Breast epithelium (tissue), 4 donors: ENCODE measurements at regions not wholly inside any gene's neighbourhood (a gene's known extent, or its start where the extent isn't known, plus 50 kb on each side); places are given as distances from the start of the nearest gene placed in this dataset.

Experiments
- DNase-seq, 2 donors: peaks; one replicate each; pipeline ENCODE4 v3.0.0-alpha.2; 2019; ENCODE audit warnings: low spot score in 2 of 2
- H3K27ac ChIP-seq, 2 donors: fragments of 200-600 bp; sonication (generic) in 1 of 2; one replicate each; pipeline ENCODE4 v1.5.1; 2016 to 2019; ENCODE audit warnings: mild to moderate bottlenecking in 1 of 2
- H3K27me3 ChIP-seq, 2 donors: fragments of 200-600 bp; sonication (generic) in 1 of 2; one replicate each; pipeline versions ENCODE4 v1.5.1 to v1.6.0; 2017 to 2019; ENCODE audit warnings: control low read depth in 1 of 2, mild to moderate bottlenecking in 1 of 2
- H3K36me3 ChIP-seq: fragments of 200-600 bp; one replicate; pipeline ENCODE4 v1.5.1; 2019
- H3K4me1 ChIP-seq, 2 donors: fragments of 200-600 bp; sonication (generic); one replicate each; pipeline ENCODE4 v1.5.1; 2016 to 2019; ENCODE audit warnings: control low read depth in 1 of 2
- H3K4me3 ChIP-seq, 3 donors: fragments of 200-600 bp; sonication (generic); 1 replicate in 2 of 3; 2 replicates in 1 of 3; pipeline ENCODE4 v1.5.1; 2016 to 2019; ENCODE audit warnings: mild to moderate bottlenecking in 3 of 3, moderate library complexity in 2 of 3
- H3K9me3 ChIP-seq, 2 donors: fragments of 200-600 bp; sonication (generic) in 1 of 2; one replicate each; pipeline ENCODE4 v1.5.1; 2016 to 2019; ENCODE audit warnings: control low read depth in 1 of 2
- POLR2A ChIP-seq: fragments of 450-650 bp; IDR thresholded peaks from one replicate; pipeline ENCODE4 v1.6.1; 2016; ENCODE audit warnings: antibody characterized with exemption, mild to moderate bottlenecking, moderate library complexity
- POLR2AphosphoS5 ChIP-seq, 3 donors: sonication (generic); formaldehyde crosslinking; IDR thresholded peaks; one replicate each; pipeline ENCODE4 v1.6.1; 2017; ENCODE audit warnings: antibody characterized with exemption in 3 of 3
- intact Hi-C: fragments of 100-400 bp; cut with DNase I; formaldehyde crosslinking; loops from one replicate; pipeline ENCODE4 v1.15.1; 2023; ENCODE audit warnings: low total_unique reads
- TF ChIP-seq, protein P1 (sequence below), 3 donors: fragments of 450-650 bp; IDR thresholded peaks; one replicate each; pipeline ENCODE4 v1.5.1; 2016 to 2017; ENCODE audit warnings: antibody characterized with exemption in 3 of 3, mild to moderate bottlenecking in 3 of 3, moderate library complexity in 3 of 3

GRCh38 chr20:6941571-6941970 is 174.1 kb downstream of the BMP2 start:
- H3K9me3 ChIP-seq = no peaks in the 10 kb centered on the region
- TF ChIP-seq, protein P1, sequence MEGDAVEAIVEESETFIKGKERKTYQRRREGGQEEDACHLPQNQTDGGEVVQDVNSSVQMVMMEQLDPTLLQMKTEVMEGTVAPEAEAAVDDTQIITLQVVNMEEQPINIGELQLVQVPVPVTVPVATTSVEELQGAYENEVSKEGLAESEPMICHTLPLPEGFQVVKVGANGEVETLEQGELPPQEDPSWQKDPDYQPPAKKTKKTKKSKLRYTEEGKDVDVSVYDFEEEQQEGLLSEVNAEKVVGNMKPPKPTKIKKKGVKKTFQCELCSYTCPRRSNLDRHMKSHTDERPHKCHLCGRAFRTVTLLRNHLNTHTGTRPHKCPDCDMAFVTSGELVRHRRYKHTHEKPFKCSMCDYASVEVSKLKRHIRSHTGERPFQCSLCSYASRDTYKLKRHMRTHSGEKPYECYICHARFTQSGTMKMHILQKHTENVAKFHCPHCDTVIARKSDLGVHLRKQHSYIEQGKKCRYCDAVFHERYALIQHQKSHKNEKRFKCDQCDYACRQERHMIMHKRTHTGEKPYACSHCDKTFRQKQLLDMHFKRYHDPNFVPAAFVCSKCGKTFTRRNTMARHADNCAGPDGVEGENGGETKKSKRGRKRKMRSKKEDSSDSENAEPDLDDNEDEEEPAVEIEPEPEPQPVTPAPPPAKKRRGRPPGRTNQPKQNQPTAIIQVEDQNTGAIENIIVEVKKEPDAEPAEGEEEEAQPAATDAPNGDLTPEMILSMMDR (IDR thresholded peaks at IDR 0.05) = no peak
- no peak for TF ChIP-seq POLR2A
- no peak for TF ChIP-seq POLR2AphosphoS5 (IDR thresholded peaks at IDR 0.05)
- intact Hi-C loops = no loop called here
- no peaks in the 10 kb centered on the region for H3K27me3 ChIP-seq
- no peaks in the 10 kb centered on the region for H3K4me1 ChIP-seq
- no peak overlapping the region for H3K27ac ChIP-seq
- H3K36me3 ChIP-seq = no peaks in the 10 kb centered on the region
- DNase-seq = no peak
- no peak overlapping the region for H3K4me3 ChIP-seq

GRCh38 chr20:6942266-6942665 is 174.8 kb downstream of the BMP2 start:
- H3K4me3 ChIP-seq = no peak overlapping the region
- intact Hi-C loops = no loop called here
- TF ChIP-seq, protein P1 (IDR thresholded peaks at IDR 0.05) = no peak
- TF ChIP-seq POLR2AphosphoS5 (IDR thresholded peaks at IDR 0.05) = no peak
- no peak for TF ChIP-seq POLR2A

DNA sequence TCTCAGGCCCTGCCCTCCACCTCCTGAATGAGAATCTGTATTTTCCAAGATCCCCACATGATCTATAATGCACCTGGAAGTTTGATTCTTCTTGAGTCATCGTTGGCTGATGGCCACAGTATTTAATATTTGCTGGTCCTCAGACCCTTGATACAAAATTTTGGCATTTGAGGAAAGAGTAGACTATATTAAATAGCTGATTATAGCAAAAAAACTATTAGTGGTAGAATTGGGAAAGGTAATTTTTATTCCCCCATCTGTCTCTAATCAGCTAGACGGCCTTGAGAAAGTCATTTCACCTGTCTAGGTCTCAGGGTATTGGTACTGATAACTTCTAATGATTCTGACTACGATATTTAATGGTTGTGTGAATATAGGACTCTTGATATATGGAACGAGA is 176.8 kb downstream of the BMP2 start:
- DNase-seq = no peak
- TF ChIP-seq, protein P1 (IDR thresholded peaks at IDR 0.05) = no peak
- TF ChIP-seq POLR2A (no peak), POLR2AphosphoS5 (IDR thresholded peaks at IDR 0.05) (no peak)

More at GRCh38 chr20:6942266-6942665, 174.8 kb downstream of the BMP2 start:
- Histone ChIP-seq H3K9me3 (no peaks in the 10 kb centered on the region), H3K27me3 (no peaks in the 10 kb centered on the region), H3K36me3 (no peaks in the 10 kb centered on the region), H3K27ac (no peak overlapping the region), H3K4me1 (no peaks in the 10 kb centered on the region)
- DNase-seq = no peak

DNA sequence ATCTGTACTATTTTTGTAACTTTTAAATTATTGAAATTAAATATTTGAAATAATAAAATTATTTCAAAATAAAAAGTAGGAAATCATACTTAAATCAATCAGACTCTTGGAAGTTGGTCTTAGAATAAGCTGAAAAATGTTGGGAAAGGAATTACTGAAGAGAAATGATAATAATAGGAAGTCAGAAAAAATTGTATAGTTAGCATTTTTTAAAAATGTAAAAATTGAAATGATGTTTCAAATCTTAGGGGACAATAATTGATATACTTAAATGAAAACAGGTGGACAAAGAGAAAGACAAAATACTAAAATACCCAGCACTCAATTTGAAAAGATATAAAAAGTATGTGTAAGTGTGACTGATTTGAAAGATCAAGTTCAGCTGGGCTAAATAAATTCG is 186.1 kb downstream of the BMP2 start:
- Histone ChIP-seq H3K36me3 (no peaks in the 10 kb centered on the region), H3K4me3 (no peak overlapping the region), H3K27ac (no peak overlapping the region), H3K9me3 (peaks cover 0 to 2% of the 10 kb centered on the region in 2 donors), H3K4me1 (no peaks in the 10 kb centered on the region), H3K27me3 (no peaks in the 10 kb centered on the region)
- DNase-seq = no peak
- TF ChIP-seq, protein P1 (IDR thresholded peaks at IDR 0.05) = no peak
- no peak for TF ChIP-seq POLR2A
- no peak for TF ChIP-seq POLR2AphosphoS5 (IDR thresholded peaks at IDR 0.05)
- intact Hi-C loops = no loop called here

More for the DNA sequence above, 176.8 kb downstream of the BMP2 start:
- Histone ChIP-seq H3K27me3 (no peaks in the 10 kb centered on the region), H3K4me3 (no peak overlapping the region), H3K36me3 (no peaks in the 10 kb centered on the region), H3K9me3 (no peaks in the 10 kb centered on the region), H3K27ac (no peak overlapping the region), H3K4me1 (no peaks in the 10 kb centered on the region)
- intact Hi-C loops = no loop called here

DNA sequence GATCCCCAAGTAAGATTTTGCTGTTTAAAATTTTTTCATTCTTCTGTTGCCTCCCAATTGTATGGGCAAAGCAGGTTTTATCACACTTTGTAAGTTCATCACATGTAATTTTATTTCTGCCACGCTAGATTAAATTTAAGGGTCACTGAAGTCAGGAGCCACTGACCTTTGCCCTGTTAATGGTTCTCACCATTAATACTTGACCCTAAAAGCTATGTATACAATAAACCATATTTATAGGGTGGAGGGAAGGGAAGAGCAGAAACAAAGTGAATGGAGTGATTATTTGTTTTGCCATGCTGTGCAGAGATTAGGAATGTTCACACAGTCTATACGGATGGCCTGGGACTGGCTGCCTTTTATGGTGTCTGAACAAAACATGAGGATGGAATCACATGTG is 186.7 kb downstream of the BMP2 start:
- no peak overlapping the region for H3K4me3 ChIP-seq
- no peaks in the 10 kb centered on the region for H3K4me1 ChIP-seq
- H3K27me3 ChIP-seq = no peaks in the 10 kb centered on the region
- intact Hi-C loops = no loop called here
- DNase-seq = no peak
- H3K9me3 ChIP-seq = peaks cover 0 to 2% of the 10 kb centered on the region in 2 donors
- H3K36me3 ChIP-seq = no peaks in the 10 kb centered on the region
- no peak overlapping the region for H3K27ac ChIP-seq
- TF ChIP-seq POLR2A = no peak

DNA sequence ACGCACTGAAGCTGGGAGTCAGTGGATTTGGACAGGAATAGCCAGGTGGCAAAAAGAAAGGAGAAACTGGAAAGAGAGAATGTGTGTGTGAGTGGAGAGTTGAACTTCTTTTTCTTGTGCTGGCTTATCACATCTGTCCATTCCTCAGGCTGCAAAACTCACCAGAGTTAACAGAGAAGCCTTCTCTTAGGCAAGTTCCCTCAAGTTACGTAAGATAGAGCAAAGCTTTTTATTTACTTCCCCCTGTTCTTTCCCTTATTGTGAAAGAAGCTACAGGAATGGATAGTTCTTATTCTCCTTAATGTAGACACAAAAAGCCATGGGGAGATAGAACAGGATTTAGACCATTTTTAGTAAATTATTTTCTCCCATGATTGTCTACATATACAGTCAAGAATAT is 188.6 kb downstream of the BMP2 start:
- TF ChIP-seq, protein P1 (IDR thresholded peaks at IDR 0.05) = no peak
- TF ChIP-seq POLR2A (no peak), POLR2AphosphoS5 (IDR thresholded peaks at IDR 0.05) (no peak)

More for the DNA sequence above, 188.6 kb downstream of the BMP2 start:
- DNase-seq = no peak
- no peak overlapping the region for H3K4me3 ChIP-seq
- intact Hi-C loops = no loop called here
- no peaks in the 10 kb centered on the region for H3K4me1 ChIP-seq
- no peaks in the 10 kb centered on the region for H3K27me3 ChIP-seq
- H3K36me3 ChIP-seq = no peaks in the 10 kb centered on the region
- peaks cover 0 to 2% of the 10 kb centered on the region in 2 donors for H3K9me3 ChIP-seq
- no peak overlapping the region for H3K27ac ChIP-seq
